Ovary (tissue), 3 donors: ENCODE measurements at regions not wholly inside any gene's neighbourhood (a gene's known extent, or its start where the extent isn't known, plus 50 kb on each side); places are given as distances from the start of the nearest gene placed in this dataset.

Experiments
- EP300 ChIP-seq: sonication (generic); formaldehyde crosslinking; IDR thresholded peaks from one replicate; pipeline ENCODE4 v1.6.1; 2017; ENCODE audit warnings: antibody characterized with exemption
- POLR2A ChIP-seq: fragments of 450-650 bp; IDR thresholded peaks from one replicate; pipeline ENCODE4 v1.6.1; 2017; ENCODE audit warnings: antibody characterized with exemption, mild to moderate bottlenecking, moderate library complexity
- TF ChIP-seq, protein P1 (sequence below), 3 donors: fragments of 450-650 bp in 2 of 3; fragments of 200-600 bp in 1 of 3; IDR thresholded peaks; one replicate each; pipeline versions ENCODE4 v1.5.1 to v1.8.0; 2016 to 2022; ENCODE audit warnings: antibody characterized with exemption in 3 of 3, mild to moderate bottlenecking in 1 of 3
- donor health status: DM: no; HTN: no; CAD: no.

GRCh38 chr11:69395287-69395686 lies 86.2 kb upstream of the LINC01488 start:
- TF ChIP-seq POLR2A: no peak
- TF ChIP-seq, protein P1, sequence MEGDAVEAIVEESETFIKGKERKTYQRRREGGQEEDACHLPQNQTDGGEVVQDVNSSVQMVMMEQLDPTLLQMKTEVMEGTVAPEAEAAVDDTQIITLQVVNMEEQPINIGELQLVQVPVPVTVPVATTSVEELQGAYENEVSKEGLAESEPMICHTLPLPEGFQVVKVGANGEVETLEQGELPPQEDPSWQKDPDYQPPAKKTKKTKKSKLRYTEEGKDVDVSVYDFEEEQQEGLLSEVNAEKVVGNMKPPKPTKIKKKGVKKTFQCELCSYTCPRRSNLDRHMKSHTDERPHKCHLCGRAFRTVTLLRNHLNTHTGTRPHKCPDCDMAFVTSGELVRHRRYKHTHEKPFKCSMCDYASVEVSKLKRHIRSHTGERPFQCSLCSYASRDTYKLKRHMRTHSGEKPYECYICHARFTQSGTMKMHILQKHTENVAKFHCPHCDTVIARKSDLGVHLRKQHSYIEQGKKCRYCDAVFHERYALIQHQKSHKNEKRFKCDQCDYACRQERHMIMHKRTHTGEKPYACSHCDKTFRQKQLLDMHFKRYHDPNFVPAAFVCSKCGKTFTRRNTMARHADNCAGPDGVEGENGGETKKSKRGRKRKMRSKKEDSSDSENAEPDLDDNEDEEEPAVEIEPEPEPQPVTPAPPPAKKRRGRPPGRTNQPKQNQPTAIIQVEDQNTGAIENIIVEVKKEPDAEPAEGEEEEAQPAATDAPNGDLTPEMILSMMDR (IDR thresholded peaks at IDR 0.05): no peak
- TF ChIP-seq EP300: no peak
